WTC11 (cell line): ENCODE measurements at regions not wholly inside any gene's neighbourhood (a gene's known extent, or its start where the extent isn't known, plus 50 kb on each side); places are given as distances from the start of the nearest gene placed in this dataset.

ENCODE experiments used
- ATAC-seq: fragments of 200-7000 bp; cut with Tn5 transposase; 2 replicates; pipeline ENCODE4 v1.10.0; 2021; ENCODE audit warnings: mild to moderate bottlenecking, moderate library complexity
- CTCF ChIA-PET: fragments of 300-600 bp; sonication (Branson Sonifier 250); formaldehyde crosslinking; loops from one replicate; lab custom pipeline; 2021; ENCODE audit warnings: antibody characterized with exemption; lab: Charles Lee
- POLR2A ChIA-PET: fragments of 350-600 bp; sonication (Branson Sonifier 250); formaldehyde crosslinking; loops from one replicate; lab custom pipeline; 2021; ENCODE audit warnings: antibody characterized with exemption; lab: Charles Lee
- DNase-seq: peaks from one replicate; pipeline ENCODE4 v3.0.0; 2021; ENCODE audit warnings: low spot score
- H3K27ac Mint-ChIP-seq: 2 replicates; pipeline ENCODE4 v1.8.0; 2021; ENCODE audit warnings: mixed read lengths
- H3K27me3 Mint-ChIP-seq: 2 replicates; pipeline ENCODE4 v1.8.0; 2021; ENCODE audit warnings: low read depth, mild to moderate bottlenecking, moderate library complexity, mixed read lengths
- H3K36me3 Mint-ChIP-seq: 2 replicates; pipeline ENCODE4 v1.8.0; 2021; ENCODE audit warnings: mixed read lengths
- H3K4me1 Mint-ChIP-seq: 2 replicates; pipeline ENCODE4 v1.8.0; 2022; ENCODE audit warnings: mixed read lengths
- H3K4me3 Mint-ChIP-seq: 2 replicates; pipeline ENCODE4 v1.8.0; 2021; ENCODE audit warnings: mild to moderate bottlenecking, moderate library complexity, mixed read lengths
- H3K9me3 Mint-ChIP-seq: 2 replicates; pipeline ENCODE4 v1.8.0; 2021; ENCODE audit warnings: mixed read lengths
- ATF1 ChIP-seq: sonication (generic); formaldehyde crosslinking; IDR thresholded peaks from 2 replicates; pipeline ENCODE4 v1.8.1; 2023; ENCODE audit warnings: mild to moderate bottlenecking, moderate library complexity, missing genetic modification reagents
- ATF3 ChIP-seq: sonication (generic); formaldehyde crosslinking; conservative IDR thresholded peaks from 2 replicates; pipeline ENCODE4 v1.8.1; 2022; ENCODE audit warnings: mild to moderate bottlenecking, missing genetic modification reagents
- CREB1 ChIP-seq: sonication (generic); formaldehyde crosslinking; IDR thresholded peaks from 2 replicates; pipeline ENCODE4 v1.8.0; 2023; ENCODE audit warnings: mild to moderate bottlenecking, missing genetic modification reagents
- CTCF ChIP-seq: fragments of 200-600 bp; IDR thresholded peaks from 2 replicates; pipeline ENCODE4 v1.8.0; 2022; ENCODE audit warnings: antibody characterized with exemption
- E2F1 ChIP-seq: sonication (generic); formaldehyde crosslinking; IDR thresholded peaks from 2 replicates; pipeline ENCODE4 v1.8.0; 2022; ENCODE audit warnings: mild to moderate bottlenecking, missing genetic modification reagents
- E2F4 ChIP-seq: sonication (generic); formaldehyde crosslinking; IDR thresholded peaks from 2 replicates; pipeline ENCODE4 v1.8.1; 2022; ENCODE audit warnings: low read depth, mild to moderate bottlenecking, moderate library complexity, missing genetic modification reagents, borderline replicate concordance
- ETV6 ChIP-seq: sonication (generic); formaldehyde crosslinking; IDR thresholded peaks from 2 replicates; pipeline ENCODE4 v1.8.1; 2022; ENCODE audit warnings: mild to moderate bottlenecking, missing genetic modification reagents
- FOXK1 ChIP-seq: sonication (generic); formaldehyde crosslinking; IDR thresholded peaks from 2 replicates; pipeline ENCODE4 v1.8.0; 2022; ENCODE audit warnings: mild to moderate bottlenecking, moderate library complexity, missing genetic modification reagents
- JUN ChIP-seq: sonication (generic); formaldehyde crosslinking; IDR thresholded peaks from 2 replicates; pipeline ENCODE4 v1.8.0; 2023; ENCODE audit warnings: mild to moderate bottlenecking, missing genetic modification reagents
- NFE2L1 ChIP-seq: sonication (generic); formaldehyde crosslinking; IDR thresholded peaks from 2 replicates; pipeline ENCODE4 v1.8.1; 2023; ENCODE audit warnings: missing genetic modification reagents
- NR2C2 ChIP-seq: sonication (generic); formaldehyde crosslinking; IDR thresholded peaks from 2 replicates; pipeline ENCODE4 v1.8.0; 2022; ENCODE audit warnings: mild to moderate bottlenecking, missing genetic modification reagents
- PRRX2 ChIP-seq: fragments of 250-450 bp; sonication (Bioruptor Pico); IDR thresholded peaks from 2 replicates; pipeline ENCODE4 v1.8.0; 2021; ENCODE audit warnings: mild to moderate bottlenecking
- STAT6 ChIP-seq: sonication (generic); formaldehyde crosslinking; conservative IDR thresholded peaks from 2 replicates; pipeline ENCODE4 v1.8.1; 2023; ENCODE audit warnings: mild to moderate bottlenecking, low read depth, missing genetic modification reagents, moderate library complexity
- TEAD4 ChIP-seq: sonication (generic); formaldehyde crosslinking; IDR thresholded peaks from 2 replicates; pipeline ENCODE4 v1.8.0; 2022; ENCODE audit warnings: mild to moderate bottlenecking, missing genetic modification reagents
- USF2 ChIP-seq: sonication (generic); formaldehyde crosslinking; IDR thresholded peaks from 2 replicates; pipeline ENCODE4 v1.8.1; 2023; ENCODE audit warnings: mild to moderate bottlenecking, missing genetic modification reagents, moderate library complexity
- ZNF317 ChIP-seq: sonication (generic); formaldehyde crosslinking; IDR thresholded peaks from 2 replicates; pipeline ENCODE4 v1.8.1; 2023; ENCODE audit warnings: low read depth, mild to moderate bottlenecking, moderate library complexity, missing genetic modification reagents, borderline replicate concordance
- ZNF423 ChIP-seq: fragments of 250-450 bp; sonication (Bioruptor Pico); IDR thresholded peaks from 2 replicates; pipeline ENCODE4 v2.1.2; 2022; ENCODE audit warnings: mild to moderate bottlenecking, moderate library complexity
- ZNF532 ChIP-seq: fragments of 250-450 bp; sonication (Bioruptor Pico); IDR thresholded peaks from 2 replicates; pipeline ENCODE4 v1.9.0; 2021; ENCODE audit warnings: mild to moderate bottlenecking, borderline replicate concordance
- ZNF671 ChIP-seq: fragments of 250-450 bp; sonication (Bioruptor Pico); IDR thresholded peaks from 2 replicates; pipeline ENCODE4 v1.8.0; 2021; ENCODE audit warnings: mild to moderate bottlenecking

- peaks cover 33% of the 10 kb centered on the region for H3K27me3 Mint-ChIP-seq
- no peaks in the 10 kb centered on the region for H3K4me1 Mint-ChIP-seq
- no peak for DNase-seq
- H3K36me3 Mint-ChIP-seq: peaks cover 20% of the 10 kb centered on the region
- no peak for TF ChIP-seq CREB1 (CRISPR knock-in tag)
- TF ChIP-seq ZNF532 (CRISPR knock-in tag): no peak
- TF ChIP-seq CTCF: no peak
- TF ChIP-seq E2F1: no peak
- no peak for TF ChIP-seq FOXK1
- no peak for TF ChIP-seq STAT6
- TF ChIP-seq USF2: no peak
- no peak for TF ChIP-seq ATF1 (CRISPR knock-in tag)
- TF ChIP-seq ZNF671 (CRISPR knock-in tag): no peak
- TF ChIP-seq, all 79 proteins: peak for 0
- CTCF ChIA-PET: interaction anchor here (0.8 kb wide), 1 partner anchor 346 kb away, joined by 3 read pairs; no protein-coding TSS in a partner anchor
- no peak for ATAC-seq
- POLR2A ChIA-PET: no interaction called here
- Mint-ChIP-seq H3K9me3 (peaks cover 36% of the 10 kb centered on the region), H3K27ac (no peak overlapping the region), H3K4me3 (no peak overlapping the region)
Measured at GRCh38 chr20:60403105-60403741, 445.0 kb downstream of the CDH26 start.

- Mint-ChIP-seq H3K9me3 (peaks cover 27% of the 10 kb centered on the region), H3K4me3 (no peak overlapping the region), H3K27ac (no peak overlapping the region), H3K27me3 (peaks cover 34% of the 10 kb centered on the region), H3K4me1 (no peaks in the 10 kb centered on the region), H3K36me3 (peaks cover 10% of the 10 kb centered on the region; the same call in 1 of the 2 replicates)
- ATAC-seq: no peak
- DNase-seq: no peak
- CTCF ChIA-PET: no interaction called here
- POLR2A ChIA-PET: no interaction called here
- TF ChIP-seq NFE2L1: no peak
- TF ChIP-seq USF2: no peak
- TF ChIP-seq ETV6 (CRISPR knock-in tag): no peak
- no peak for TF ChIP-seq PRRX2 (CRISPR knock-in tag)
- TF ChIP-seq ZNF423 (CRISPR knock-in tag): no peak
- TF ChIP-seq NR2C2 (CRISPR knock-in tag): no peak
- no peak for TF ChIP-seq ATF3 (CRISPR knock-in tag)
- no peak for TF ChIP-seq TEAD4 (CRISPR knock-in tag)
- TF ChIP-seq E2F4 (CRISPR knock-in tag): no peak
- TF ChIP-seq JUN: no peak
- TF ChIP-seq ZNF317 (CRISPR knock-in tag): no peak
Measured at GRCh38 chr20:60407011-60407771, 449.0 kb downstream of the CDH26 start.
